ENCODE measurements at regions not wholly inside any gene's neighbourhood (a gene's known extent, or its start where the extent isn't known, plus 50 kb on each side); places are given as distances from the start of the nearest gene placed in this dataset.

DNA sequence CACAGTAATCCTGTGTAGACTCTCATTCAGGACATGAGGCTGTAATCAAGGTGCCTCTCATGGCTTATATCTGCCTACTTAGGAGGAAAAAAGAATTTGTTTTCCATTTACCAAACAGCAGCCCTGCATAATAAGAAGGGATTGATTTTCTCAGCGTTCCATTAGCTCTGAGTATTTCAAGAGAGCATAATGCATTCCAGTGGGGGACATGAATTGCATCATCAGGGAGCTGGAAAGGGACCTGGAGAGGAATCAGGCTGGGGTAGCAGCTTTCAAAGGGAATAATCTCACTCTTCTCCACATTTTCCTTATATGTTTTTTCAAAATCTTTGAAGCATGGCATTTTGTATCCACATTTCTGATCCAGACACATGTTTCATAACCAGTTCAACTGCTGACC is 150.6 kb upstream of the ANKRD28 start:
- TF ChIP-seq, protein P1, sequence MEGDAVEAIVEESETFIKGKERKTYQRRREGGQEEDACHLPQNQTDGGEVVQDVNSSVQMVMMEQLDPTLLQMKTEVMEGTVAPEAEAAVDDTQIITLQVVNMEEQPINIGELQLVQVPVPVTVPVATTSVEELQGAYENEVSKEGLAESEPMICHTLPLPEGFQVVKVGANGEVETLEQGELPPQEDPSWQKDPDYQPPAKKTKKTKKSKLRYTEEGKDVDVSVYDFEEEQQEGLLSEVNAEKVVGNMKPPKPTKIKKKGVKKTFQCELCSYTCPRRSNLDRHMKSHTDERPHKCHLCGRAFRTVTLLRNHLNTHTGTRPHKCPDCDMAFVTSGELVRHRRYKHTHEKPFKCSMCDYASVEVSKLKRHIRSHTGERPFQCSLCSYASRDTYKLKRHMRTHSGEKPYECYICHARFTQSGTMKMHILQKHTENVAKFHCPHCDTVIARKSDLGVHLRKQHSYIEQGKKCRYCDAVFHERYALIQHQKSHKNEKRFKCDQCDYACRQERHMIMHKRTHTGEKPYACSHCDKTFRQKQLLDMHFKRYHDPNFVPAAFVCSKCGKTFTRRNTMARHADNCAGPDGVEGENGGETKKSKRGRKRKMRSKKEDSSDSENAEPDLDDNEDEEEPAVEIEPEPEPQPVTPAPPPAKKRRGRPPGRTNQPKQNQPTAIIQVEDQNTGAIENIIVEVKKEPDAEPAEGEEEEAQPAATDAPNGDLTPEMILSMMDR (IDR thresholded peaks at IDR 0.05), result no peak
- no peak for TF ChIP-seq POLR2A (IDR thresholded peaks at IDR 0.05)

All from uterus (tissue), 2 donors.